GM20000 (cell line): ENCODE measurements at regions not wholly inside any gene's neighbourhood (a gene's known extent, or its start where the extent isn't known, plus 50 kb on each side); places are given as distances from the start of the nearest gene placed in this dataset.

Experiments
- DNase-seq: peaks from one replicate; pipeline ENCODE4 v3.0.0; 2012; ENCODE audit warnings: low spot score
- TF ChIP-seq, protein P1 (sequence below): IDR thresholded peaks from 2 replicates; pipeline ENCODE4 v1.5.1; 2012; ENCODE audit warnings: mild to moderate bottlenecking, control low read depth; ENCODE audit errors: extremely low read depth, missing control alignments

DNA sequence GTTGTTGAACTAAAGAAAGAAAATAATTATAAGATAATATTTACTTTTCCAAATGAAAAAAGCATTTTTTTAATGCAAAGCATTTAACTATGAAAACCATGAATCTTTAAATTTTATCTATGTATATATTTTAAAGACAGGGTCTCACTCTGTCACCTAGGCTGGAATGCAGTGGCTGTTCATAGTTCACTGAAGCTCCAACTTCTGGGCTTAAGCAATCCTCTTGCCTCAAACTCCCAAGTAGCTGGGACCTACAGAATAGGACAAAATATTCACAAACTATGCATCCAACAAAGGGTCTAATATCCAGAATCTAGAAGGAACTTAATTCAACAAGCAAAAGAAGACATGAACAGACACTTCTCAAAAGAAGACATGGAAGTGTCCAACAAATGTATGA is 55.9 kb upstream of the ALB start:
- DNase-seq: no peak
- TF ChIP-seq, protein P1, sequence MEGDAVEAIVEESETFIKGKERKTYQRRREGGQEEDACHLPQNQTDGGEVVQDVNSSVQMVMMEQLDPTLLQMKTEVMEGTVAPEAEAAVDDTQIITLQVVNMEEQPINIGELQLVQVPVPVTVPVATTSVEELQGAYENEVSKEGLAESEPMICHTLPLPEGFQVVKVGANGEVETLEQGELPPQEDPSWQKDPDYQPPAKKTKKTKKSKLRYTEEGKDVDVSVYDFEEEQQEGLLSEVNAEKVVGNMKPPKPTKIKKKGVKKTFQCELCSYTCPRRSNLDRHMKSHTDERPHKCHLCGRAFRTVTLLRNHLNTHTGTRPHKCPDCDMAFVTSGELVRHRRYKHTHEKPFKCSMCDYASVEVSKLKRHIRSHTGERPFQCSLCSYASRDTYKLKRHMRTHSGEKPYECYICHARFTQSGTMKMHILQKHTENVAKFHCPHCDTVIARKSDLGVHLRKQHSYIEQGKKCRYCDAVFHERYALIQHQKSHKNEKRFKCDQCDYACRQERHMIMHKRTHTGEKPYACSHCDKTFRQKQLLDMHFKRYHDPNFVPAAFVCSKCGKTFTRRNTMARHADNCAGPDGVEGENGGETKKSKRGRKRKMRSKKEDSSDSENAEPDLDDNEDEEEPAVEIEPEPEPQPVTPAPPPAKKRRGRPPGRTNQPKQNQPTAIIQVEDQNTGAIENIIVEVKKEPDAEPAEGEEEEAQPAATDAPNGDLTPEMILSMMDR: no peak

DNA sequence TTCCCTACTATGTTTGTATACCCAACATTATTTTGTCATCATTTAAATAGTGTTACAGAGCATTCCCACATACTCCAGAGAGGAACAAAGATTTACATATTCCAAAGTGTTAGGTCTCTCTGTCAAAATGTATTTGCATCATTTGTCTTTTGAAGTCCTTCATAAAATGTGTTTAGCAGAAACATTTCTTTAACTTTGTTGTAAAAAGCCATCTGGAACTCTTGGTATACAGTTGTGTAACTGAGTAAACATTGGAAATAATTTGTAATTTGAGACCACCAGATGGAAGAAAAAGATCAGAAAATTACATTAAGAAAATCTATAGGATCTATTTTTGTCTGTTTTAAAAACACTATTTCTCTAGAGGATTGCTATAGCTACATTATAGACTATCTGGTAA is 56.6 kb upstream of the ALB start:
- TF ChIP-seq, protein P1: no peak
- DNase-seq: no peak

DNA sequence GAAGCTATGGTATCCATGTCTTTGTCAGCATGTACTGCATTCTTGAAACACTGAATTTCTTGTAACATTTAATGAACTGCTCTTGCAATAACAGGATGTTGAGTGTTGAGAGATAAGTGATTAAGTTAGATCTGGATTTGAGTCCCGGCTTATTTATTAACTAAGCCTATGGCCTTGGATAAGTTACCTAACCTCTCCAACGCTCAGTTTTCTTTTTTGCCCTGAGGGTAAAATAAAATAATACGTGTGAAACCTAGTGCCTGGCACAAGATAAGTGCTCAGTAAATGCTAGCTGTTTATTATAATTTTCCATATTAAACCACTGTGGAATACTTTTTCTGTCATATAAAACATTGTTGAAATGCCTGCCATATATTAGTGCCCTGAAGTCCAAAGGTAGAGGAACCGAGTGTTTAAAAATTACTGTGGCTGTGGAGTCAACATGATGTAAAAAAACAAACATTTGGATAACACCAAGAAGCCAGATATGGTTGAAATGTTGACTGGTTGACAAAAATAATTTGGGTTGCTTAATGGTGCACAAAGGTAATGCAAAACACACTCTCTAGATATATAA is 58.6 kb upstream of the ALB start:
- no peak for DNase-seq
- TF ChIP-seq, protein P1: no peak

DNA sequence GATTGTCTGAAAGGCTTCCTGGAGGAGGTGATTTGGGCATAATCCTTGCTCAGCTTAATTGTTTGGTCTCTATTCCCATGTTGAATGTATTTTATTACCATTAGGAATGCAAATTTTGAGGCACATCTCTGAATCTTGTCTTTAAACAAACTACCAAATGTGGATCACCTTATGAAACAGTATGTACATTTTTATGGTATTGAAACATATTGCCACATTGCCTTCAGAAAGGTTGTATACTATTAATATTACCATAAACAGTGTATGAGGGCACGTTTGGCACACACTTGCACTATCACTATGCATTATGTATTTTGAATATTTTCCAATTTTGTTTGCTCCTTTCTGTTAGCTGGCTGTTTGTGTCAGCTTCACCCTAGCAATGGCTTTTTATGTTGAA is 60.0 kb upstream of the ALB start:
- TF ChIP-seq, protein P1: no peak
- DNase-seq: no peak

DNA sequence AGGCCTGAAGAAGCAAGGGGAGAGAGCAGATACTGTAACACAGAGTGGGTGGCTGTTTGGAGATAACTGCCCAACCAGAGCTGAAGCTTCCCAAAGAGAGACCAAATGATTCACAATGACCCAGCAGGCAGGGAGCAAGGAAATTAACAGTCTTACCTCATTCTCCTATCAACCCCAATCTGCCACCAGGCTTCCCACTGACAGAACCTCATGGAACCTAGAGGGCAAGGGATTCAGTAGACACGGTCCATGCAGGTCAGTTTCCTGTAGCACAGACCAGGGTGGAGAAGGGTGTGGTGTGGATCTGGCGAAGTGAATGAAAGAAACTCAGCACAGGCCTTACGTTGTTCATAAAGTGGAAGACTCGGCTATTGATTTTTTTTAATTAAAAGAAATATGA is 60.7 kb upstream of the ALB start:
- TF ChIP-seq, protein P1: no peak
- DNase-seq: no peak

DNA sequence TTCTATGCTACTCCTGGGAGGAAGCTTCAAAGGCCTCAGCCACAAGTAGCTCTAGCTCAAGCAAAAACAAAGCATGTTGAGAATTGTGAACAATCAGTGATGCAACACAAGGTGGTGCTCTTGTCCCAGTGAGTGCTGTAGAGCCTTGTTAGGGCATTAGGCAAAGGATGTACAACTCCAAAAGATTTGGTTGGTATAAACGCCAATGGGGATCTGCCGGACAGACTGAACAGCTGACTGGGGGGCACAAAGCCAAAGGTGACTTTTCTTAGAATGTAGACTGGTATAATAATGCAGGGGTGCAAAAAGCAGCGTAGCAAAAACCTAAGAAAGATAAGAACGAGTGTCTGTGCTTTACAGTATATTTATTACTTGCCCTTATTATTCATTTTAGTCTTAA is 62.6 kb upstream of the ALB start:
- TF ChIP-seq, protein P1: peak; percentile 46
- DNase-seq: peak; percentile 25

DNA sequence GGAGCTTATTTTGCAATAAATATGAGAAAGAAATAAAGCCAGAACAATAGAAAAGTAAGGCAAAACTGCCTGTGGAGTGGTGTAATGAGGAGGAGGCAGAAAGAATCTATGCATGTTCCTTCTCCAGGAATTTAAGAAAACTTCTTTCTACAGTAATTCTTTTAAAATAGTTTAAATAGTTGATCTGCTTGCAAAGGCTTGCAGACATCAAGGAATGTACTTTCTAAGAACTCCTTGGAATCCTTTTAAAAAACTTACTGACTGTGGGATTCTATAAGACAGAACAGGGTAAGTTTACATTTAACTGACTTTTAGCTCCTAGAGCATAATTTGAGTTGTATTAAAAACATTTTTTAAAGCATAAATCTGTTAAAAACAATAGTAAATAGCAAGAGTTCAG is 63.2 kb upstream of the ALB start:
- TF ChIP-seq, protein P1: no peak
- no peak for DNase-seq
